ENCODE measurements at regions not wholly inside any gene's neighbourhood (a gene's known extent, or its start where the extent isn't known, plus 50 kb on each side); places are given as distances from the start of the nearest gene placed in this dataset.
"Not testable (repeated sequence)": the region's sequence is repeated elsewhere in the genome, so short reads cannot be mapped to it uniquely, and the experiment has no call there.

DNA sequence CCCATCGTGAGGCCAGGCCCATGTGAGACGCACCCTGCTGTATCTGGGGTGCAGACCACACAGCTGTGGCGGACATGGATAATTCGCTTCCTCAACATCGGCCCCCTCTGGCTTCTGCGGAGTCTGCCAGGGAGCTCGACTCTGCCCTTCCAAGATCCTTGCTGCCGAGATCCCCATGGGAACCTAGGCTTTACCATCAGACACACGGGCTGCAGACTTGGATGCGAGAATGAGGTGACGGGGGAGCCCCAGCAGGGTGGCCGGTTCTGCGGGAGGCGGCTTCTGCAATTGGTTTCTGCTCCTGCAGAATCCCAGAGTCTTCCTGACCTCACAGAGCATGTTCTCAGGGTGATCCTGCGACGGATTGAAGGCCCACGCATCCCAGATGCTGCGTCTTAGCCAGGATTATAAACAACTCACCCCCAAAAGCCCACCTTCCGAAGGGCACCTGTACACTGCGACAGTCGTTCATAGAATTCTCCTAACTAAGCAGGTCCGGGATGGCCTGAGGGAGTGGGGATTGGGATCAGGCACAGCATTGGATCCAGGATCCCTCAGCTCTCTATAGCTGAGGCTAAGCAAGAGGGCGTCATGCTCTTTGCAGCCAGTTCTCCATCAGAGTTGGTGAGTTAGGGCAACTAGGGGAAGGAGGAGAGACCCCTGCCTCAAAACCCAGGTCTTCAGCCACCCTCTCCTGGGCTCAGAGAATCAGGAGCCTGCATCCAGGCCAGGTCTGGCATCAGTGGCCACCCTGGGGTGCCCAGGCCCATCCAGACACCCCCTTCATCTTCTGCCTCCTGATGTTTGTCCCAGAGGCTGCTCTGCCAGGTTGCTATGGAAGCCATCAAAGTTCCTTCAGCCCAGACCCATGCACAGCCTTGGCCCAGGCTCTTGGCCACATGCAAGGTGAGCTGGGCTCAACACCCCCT lies 74.7 kb upstream of the SNTG2 start:
- DNase-seq = no peak

DNA sequence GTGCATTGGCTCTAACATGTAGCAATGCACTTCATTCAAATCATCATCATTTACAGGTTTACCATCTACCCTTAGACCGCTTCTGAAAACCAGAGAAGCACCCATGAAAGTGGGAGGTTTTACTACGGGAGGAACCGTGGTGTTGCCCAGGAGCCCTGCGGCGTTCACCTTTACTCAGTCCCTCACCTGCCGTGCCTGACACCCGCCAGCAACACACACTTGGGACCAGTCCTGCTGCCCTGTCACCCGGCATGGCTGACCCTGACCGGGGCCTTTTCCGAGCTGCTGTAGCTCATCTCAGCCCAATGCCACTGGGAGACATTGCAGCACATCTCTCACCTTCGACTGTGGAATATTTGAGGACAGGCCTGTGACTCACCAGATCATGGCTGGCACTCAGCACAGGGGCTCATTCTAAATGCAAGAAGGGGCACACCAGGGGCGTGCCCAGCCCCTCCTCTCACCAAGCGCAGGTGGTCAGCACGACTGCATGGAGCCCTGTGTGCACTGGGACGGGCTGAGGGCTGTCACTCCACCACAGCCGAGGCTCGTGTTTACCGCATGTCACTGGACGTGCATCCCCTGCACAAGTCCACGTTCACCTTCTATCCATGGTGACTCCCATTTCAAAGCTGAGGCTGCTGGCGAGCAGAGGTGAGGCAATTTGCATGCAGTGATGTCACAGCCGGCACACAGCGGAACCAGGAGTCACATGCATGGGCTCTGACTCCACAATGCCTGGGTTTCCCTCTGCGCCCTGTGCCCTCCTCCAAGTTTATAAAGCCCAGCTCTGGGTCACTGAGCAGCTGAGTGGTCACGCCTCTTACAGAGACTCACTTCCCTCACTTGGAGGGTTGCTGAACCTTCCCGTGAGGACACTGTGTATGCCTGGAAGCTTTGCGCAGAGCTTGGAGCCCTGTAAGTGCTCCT lies 76.7 kb upstream of the SNTG2 start:
- DNase-seq = no peak

DNA sequence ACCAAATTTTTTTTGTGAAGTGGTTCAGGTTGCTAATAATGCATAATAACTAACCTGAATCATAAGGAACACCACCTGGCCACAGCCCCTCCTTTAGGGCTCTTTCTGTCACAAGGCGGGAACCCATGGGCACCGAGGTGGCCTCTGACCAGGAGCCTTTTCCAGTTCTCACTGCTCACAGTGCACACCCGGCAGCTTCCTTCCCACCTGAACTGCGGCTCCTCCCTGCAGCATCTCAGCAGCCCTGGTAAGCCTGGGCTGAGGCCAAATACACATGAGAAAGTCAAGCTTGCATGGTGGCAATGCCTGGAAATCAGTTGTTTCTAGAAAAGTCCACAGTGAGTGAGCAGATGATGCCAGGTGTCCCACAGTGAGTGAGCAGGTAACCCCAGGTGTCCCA lies 77.6 kb upstream of the SNTG2 start:
- no peak for DNase-seq

DNA sequence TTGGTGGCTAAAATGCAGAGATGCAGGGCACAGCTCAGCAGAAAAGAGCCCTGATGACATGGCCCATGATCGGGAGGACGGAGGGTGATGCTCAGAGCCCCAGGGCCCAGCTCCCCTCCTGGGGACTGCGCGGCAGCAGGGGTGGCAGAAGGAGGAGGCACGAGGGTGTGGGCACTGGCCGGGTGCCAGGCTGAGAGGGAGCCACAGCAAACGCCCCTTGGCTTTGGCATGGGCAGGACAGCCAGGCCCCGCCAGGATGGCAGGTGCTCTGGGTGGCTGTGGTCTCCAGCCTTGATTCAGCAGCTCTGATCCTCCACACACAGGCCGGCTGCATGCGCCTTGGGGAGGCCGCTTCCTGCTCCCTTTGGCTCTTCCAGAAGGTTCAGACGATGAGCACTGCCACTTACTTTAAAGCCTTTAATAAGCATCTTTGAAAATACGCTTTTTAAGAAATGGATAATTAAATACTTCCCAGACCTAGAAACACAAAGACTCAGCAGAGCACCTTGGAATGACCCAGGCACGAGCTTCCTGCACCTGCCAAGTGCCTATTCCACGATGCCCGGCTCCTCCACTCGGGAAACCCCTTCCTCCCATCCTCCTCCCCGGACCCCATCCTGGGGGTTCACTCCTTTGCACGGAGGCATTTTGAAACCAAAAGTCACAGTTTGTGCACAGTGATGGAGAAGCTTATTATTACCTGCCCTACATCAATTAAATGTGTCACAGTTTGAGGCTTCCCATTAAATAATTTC lies 78.5 kb upstream of the SNTG2 start:
- no peak for DNase-seq

DNA sequence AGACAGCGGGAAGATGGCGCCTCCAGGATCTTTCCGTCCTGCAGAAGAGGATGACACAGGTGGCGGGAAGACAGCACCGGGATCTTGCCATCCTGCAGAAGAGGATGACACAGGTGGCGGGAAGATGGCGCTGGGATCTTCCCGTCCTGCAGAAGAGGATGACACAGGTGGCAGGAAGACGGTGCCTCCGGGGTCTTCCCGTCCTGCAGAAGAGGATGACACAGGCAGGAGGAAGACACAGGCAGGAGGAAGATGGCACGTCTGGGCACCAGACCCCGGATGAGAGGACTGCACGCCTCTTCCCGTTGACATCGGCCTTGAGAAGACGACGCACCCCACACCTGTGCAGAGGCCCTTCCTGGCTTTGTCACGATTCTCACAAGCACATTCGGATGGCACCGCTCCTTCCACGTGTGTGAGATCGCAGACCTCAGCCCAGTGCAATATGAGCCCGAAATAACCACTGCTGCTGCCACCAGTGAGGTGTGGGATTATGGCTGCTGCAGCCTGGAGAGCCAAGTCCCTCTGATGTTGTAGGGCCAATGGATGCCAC lies 79.4 kb upstream of the SNTG2 start:
- no peak for DNase-seq

- DNase-seq = no peak
These were observed 80.2 kb upstream of the SNTG2 start for GRCh38 chr2:870426-870825.

- DNase-seq = no peak
These were observed 80.8 kb upstream of the SNTG2 start for GRCh38 chr2:869894-870293.

DNA sequence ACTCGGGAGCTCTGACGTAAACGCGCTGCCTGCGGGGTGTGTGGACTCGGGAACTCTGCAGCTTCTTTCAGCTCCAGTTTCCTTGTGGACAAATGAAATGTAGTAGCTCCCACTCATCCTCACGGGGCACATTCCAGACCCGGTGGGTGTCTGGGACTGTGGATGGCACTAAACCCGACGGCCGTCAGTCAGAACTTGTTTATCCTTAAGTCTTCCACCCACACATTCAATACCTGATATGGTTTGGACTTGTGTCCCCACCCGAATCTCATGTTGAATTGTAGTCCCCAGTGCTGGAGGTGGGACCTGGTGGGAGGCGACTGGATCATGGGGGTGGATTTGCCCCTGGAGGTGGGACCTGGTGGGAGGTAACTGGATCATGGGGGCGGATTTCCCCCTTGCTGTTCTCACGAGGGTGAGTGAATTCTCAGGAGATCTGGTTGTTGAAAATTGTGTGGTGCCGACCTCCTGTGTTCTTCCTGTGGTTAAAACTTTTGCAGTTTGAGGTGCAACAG lies 81.2 kb upstream of the SNTG2 start:
- no peak for DNase-seq

DNA sequence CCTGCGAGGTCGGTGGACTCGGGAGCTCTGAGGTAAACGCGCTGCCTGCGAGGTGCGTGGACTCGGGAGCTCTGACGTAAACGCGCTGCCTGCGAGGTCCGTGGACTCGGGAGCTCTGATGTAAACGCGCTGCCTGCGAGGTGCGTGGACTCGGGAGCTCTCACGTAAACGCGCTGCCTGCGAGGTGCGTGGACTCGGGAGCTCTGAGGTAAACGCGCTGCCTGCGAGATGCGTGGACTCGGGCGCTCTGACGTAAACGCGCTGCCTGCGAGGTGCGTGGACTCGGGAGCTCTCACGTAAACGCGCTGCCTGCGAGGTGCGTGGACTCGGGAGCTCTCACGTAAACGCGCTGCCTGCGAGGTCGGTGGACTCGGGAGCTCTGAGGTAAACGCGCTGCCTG lies 81.8 kb upstream of the SNTG2 start:
- not testable (repeated sequence) for DNase-seq

- DNase-seq = no peak
These were observed 83.4 kb upstream of the SNTG2 start for GRCh38 chr2:867296-867695.

DNA sequence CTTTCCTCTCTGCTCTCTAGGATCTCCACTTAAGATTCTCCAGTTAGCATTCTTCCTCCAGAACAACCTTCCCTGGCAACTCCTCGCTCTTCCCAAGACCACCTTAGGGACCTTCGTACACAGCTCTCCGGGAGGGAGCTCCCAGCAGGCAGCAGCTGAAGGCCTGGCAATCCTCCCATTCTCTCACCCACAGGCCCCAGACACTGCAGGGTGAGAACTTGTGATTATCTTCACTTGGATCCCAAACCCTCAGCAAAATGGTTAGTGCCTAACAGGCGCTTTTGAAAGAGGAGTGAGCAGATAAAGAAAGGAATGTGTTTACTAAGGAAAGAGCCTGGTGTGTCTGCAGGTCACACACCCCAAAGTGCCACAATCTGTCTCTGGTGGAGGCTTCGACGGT lies 83.8 kb upstream of the SNTG2 start:
- no peak for DNase-seq

DNA sequence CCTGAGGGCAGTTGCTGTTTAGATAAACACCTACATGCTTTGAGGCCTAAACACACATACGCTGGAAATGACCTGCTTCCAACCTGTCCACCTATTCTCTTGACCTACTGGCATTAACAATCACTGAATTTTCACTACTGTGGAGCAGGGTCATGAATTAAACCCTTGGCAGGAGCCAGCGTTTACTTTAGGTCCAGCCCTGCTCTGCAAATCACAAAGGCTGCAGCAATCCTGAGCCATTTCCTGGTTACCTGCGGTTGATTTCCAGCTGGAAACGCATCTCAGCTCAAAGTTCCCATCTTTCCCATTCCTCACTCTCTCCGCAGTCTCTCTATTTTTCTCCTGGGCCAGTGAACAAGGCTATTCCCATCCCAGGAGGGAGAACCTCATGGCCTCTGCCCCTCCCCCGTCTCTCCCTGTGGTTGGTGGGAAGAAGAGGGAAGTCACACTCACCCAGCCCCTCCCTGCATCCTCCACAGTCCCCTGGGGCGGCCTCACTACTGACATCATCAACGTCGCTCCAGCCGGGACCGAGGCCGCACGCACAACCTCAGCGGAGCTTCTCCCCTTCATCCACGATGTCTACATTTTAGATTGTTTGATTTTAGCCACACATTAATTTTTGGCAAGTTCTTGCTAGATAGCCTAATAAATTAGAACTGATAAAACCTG lies 84.5 kb upstream of the SNTG2 start:
- no peak for DNase-seq

- no peak for DNase-seq
These were observed 86.0 kb upstream of the SNTG2 start for GRCh38 chr2:864501-865106.

DNA sequence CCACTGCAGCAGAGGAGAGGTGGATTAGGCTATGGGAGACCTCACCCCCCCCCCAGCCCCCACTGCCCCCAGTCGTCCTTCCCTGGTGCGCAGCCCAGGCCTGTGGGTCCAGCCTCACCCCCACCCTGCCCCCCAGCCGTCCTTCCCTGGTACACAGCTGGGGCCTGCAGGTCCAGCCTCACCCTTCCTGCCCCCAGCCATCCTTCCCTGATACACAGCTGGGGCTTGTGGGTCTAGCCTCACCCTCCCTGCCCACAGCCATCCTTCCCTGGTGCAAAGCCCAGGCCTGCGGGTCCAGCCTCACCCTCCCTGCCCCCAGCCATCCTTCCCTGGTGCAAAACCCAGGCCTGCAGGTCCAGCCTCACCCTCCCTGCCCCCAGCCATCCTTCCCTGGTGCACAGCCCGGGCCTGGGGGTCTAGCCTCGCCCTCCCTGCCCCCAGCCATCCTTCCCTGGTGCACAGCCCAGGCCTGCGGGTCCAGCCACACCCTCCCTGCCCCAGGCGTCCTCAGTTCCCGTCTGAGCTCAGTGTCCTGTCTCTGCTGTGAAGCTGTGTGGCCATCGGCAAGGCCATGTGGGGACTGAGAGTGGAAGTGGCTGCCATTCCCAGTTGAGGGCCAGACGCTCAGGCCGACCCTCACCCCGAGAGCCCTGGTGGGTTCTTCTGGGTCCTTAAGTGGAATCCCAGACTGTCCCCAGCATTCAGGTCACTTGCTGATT lies 86.8 kb upstream of the SNTG2 start:
- no peak for DNase-seq

DNA sequence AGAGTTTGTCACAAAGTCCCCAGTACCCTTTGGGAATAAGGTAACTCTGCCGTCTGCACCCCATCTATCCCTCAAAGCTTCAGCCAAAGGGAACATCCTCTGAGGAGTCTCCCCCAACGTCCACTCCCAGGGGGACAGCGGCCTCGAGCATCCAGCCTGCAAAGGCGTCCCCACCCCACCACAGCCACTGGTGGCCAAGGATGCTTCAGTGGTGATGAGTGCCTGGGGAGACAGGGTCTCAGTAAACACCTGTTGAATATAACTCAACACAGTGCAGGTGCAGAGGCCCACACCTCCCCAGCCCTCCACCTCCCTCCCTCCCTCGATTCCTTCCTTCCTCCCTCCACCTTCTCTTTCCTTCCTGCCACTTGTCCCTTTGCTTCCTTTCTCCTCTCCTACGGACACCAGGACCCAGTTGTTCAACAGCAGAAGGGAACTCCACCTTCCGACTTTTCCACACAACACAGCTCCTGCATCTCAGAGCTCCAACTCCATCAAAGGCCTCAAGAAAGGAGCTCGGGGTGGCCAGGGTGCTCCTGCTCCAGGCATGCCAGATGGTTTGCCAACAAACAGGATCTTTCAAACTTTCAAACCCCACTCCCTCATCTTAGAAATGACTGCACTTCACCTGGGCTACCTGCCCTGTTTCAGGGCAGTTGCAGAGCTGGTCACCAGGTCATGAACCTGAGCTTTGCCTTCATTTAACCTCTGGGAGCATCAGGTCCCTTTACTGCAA lies 87.8 kb upstream of the SNTG2 start:
- DNase-seq = no peak

GRCh38 chr2:862355-862687 lies 88.3 kb upstream of the SNTG2 start:
- no peak for DNase-seq

DNA sequence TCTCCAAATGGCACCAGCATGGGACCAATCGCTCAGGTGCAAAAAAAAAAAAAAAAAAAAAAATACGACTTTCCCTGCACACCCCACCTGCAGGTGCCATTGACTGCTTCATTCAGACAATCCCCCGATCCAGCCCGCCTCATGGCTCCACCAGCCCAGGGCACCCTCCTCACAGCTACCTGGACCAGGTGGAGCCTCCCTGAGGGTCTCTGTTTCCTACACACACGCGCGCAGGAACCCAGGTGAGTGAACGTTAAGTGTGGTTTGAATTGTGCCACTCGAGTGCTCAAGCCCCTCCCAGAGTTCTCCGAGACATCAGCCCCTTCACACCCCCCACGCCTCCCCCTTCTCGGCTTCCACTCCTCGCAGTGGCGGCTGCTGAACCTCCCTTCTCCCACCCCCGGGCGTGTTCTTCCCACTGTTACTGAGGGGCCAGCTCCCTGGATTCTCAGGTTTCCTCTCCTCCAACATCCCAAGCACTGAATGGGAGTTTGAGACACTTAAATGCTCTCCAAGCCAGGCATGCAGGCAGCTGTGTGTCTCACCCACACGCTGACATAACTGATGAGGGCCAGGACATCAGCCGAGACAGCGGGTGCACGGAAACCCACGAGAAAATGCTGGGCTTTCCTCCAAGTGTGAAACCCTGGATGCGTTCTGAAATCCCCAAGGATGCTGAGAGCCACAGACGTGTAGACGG lies 88.8 kb upstream of the SNTG2 start:
- DNase-seq = no peak

GRCh38 chr2:860259-860855 lies 90.3 kb upstream of the SNTG2 start:
- DNase-seq = no peak

- no peak for DNase-seq
These were observed 92.0 kb upstream of the SNTG2 start for GRCh38 chr2:858646-859045.
